ENCODE measurements at regions not wholly inside any gene's neighbourhood (a gene's known extent, or its start where the extent isn't known, plus 50 kb on each side); places are given as distances from the start of the nearest gene placed in this dataset.

GRCh38 chr9:13017260-13017659 lies 242.4 kb downstream of the LURAP1L start:
- Histone ChIP-seq H3F3A (ENCODE audit: insufficient read depth, low read length, poor library complexity, severe bottlenecking) (no peaks in the 10 kb centered on the region), H3K9ac (ENCODE audit: low read length) (no peak overlapping the region), H3K9me3 (ENCODE audit: low read length) (no peaks in the 10 kb centered on the region), H3K4me2 (ENCODE audit: low read length) (no peak overlapping the region), H3K27ac (ENCODE audit: low read length) (no peak overlapping the region), H3K79me2 (replicated peaks; ENCODE audit: insufficient read depth, low read length) (no peaks in the 10 kb centered on the region), H4K20me1 (ENCODE audit: insufficient read depth) (no peaks in the 10 kb centered on the region), H3K4me3 (ENCODE audit: low read length) (no peak overlapping the region), H3K36me3 (ENCODE audit: insufficient read depth, low read length) (no peaks in the 10 kb centered on the region), H3K9me2 (ENCODE audit: insufficient read depth, low read length) (no peaks in the 10 kb centered on the region), H2AFZ (ENCODE audit: low read depth, low read length) (no peak overlapping the region), H3K27me3 (ENCODE audit: insufficient read depth, low read depth, low read length) (no peaks in the 10 kb centered on the region)
- no peak for TF ChIP-seq EZH2 (IDR thresholded peaks at IDR 0.05; ENCODE audit: borderline replicate concordance, insufficient read depth, low read length, poor library complexity, severe bottlenecking)

- no peak for TF ChIP-seq CTCF (IDR thresholded peaks at IDR 0.05; ENCODE audit: poor library complexity, severe bottlenecking)
- TF ChIP-seq RAD21 (conservative IDR thresholded peaks at IDR 0.05): no peak
- TF ChIP-seq, protein P1, sequence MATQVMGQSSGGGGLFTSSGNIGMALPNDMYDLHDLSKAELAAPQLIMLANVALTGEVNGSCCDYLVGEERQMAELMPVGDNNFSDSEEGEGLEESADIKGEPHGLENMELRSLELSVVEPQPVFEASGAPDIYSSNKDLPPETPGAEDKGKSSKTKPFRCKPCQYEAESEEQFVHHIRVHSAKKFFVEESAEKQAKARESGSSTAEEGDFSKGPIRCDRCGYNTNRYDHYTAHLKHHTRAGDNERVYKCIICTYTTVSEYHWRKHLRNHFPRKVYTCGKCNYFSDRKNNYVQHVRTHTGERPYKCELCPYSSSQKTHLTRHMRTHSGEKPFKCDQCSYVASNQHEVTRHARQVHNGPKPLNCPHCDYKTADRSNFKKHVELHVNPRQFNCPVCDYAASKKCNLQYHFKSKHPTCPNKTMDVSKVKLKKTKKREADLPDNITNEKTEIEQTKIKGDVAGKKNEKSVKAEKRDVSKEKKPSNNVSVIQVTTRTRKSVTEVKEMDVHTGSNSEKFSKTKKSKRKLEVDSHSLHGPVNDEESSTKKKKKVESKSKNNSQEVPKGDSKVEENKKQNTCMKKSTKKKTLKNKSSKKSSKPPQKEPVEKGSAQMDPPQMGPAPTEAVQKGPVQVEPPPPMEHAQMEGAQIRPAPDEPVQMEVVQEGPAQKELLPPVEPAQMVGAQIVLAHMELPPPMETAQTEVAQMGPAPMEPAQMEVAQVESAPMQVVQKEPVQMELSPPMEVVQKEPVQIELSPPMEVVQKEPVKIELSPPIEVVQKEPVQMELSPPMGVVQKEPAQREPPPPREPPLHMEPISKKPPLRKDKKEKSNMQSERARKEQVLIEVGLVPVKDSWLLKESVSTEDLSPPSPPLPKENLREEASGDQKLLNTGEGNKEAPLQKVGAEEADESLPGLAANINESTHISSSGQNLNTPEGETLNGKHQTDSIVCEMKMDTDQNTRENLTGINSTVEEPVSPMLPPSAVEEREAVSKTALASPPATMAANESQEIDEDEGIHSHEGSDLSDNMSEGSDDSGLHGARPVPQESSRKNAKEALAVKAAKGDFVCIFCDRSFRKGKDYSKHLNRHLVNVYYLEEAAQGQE (IDR thresholded peaks at IDR 0.05; ENCODE audit: borderline replicate concordance): no peak
- TF ChIP-seq SMC3 (conservative IDR thresholded peaks at IDR 0.05; ENCODE audit: poor library complexity): no peak
- TF ChIP-seq EZH2 (IDR thresholded peaks at IDR 0.05; ENCODE audit: borderline replicate concordance, insufficient read depth, low read length, poor library complexity, severe bottlenecking): no peak
- no peak for TF ChIP-seq POLR2AphosphoS5 (IDR thresholded peaks at IDR 0.05)
- Histone ChIP-seq H3F3A (ENCODE audit: insufficient read depth, low read length, poor library complexity, severe bottlenecking) (no peaks in the 10 kb centered on the region), H3K79me2 (replicated peaks; ENCODE audit: insufficient read depth, low read length) (no peaks in the 10 kb centered on the region), H3K36me3 (ENCODE audit: insufficient read depth, low read length) (no peaks in the 10 kb centered on the region), H3K4me3 (ENCODE audit: low read length) (no peak overlapping the region), H3K27ac (ENCODE audit: low read length) (no peak overlapping the region), H2AFZ (ENCODE audit: low read depth, low read length) (no peak overlapping the region), H3K27me3 (ENCODE audit: insufficient read depth, low read depth, low read length) (no peaks in the 10 kb centered on the region), H4K20me1 (ENCODE audit: insufficient read depth) (no peaks in the 10 kb centered on the region), H3K9ac (ENCODE audit: low read length) (no peak overlapping the region), H3K9me2 (ENCODE audit: insufficient read depth, low read length) (no peaks in the 10 kb centered on the region), H3K9me3 (ENCODE audit: low read length) (no peaks in the 10 kb centered on the region), H3K4me2 (ENCODE audit: low read length) (no peak overlapping the region)
These were observed 245.6 kb downstream of the LURAP1L start for GRCh38 chr9:13020146-13021040.

DNA sequence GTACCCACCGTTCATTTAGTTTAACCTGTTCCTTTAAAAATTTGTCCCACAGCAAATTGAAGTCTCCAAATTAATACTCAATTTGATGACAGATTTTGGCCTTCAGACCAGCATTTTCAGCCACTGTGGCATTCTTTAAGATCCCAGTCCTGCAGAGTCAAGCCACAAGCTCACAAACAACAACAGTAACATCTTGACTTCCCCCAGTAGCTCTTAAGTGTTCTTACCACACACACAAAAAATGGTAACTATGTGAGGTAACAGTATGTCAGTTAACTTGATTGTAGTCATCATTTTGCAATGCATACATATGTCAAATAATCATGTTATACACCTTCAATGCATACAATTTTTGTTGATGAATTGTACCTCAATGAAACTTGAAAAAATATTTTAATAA lies 247.9 kb downstream of the LURAP1L start:
- H3K9me3 ChIP-seq (ENCODE audit: low read length): no peaks in the 10 kb centered on the region
- H2AFZ ChIP-seq (ENCODE audit: low read depth, low read length): no peak overlapping the region
- no peaks in the 10 kb centered on the region for H3K79me2 ChIP-seq (replicated peaks; ENCODE audit: insufficient read depth, low read length)
- H3K9ac ChIP-seq (ENCODE audit: low read length): no peak overlapping the region
- no peaks in the 10 kb centered on the region for H3F3A ChIP-seq (ENCODE audit: insufficient read depth, low read length, poor library complexity, severe bottlenecking)
- H3K9me2 ChIP-seq (ENCODE audit: insufficient read depth, low read length): no peaks in the 10 kb centered on the region
- no peak for TF ChIP-seq MXI1 (conservative IDR thresholded peaks at IDR 0.05; ENCODE audit: poor library complexity, severe bottlenecking)
- TF ChIP-seq EP300 (conservative IDR thresholded peaks at IDR 0.05; ENCODE audit: poor library complexity, severe bottlenecking): no peak
- TF ChIP-seq TAF1 (IDR thresholded peaks at IDR 0.05; ENCODE audit: low read depth): no peak
- TF ChIP-seq CTCF (IDR thresholded peaks at IDR 0.05; ENCODE audit: poor library complexity, severe bottlenecking): no peak
- TF ChIP-seq POLR2AphosphoS5 (IDR thresholded peaks at IDR 0.05): no peak
- no peak for TF ChIP-seq SMC3 (conservative IDR thresholded peaks at IDR 0.05; ENCODE audit: poor library complexity)
- TF ChIP-seq, protein P1 (IDR thresholded peaks at IDR 0.05; ENCODE audit: borderline replicate concordance): no peak
- no peak for TF ChIP-seq RAD21 (conservative IDR thresholded peaks at IDR 0.05)
- no peak for TF ChIP-seq EZH2 (IDR thresholded peaks at IDR 0.05; ENCODE audit: borderline replicate concordance, insufficient read depth, low read length, poor library complexity, severe bottlenecking)
- no peaks in the 10 kb centered on the region for H4K20me1 ChIP-seq (ENCODE audit: insufficient read depth)
- no peak overlapping the region for H3K27ac ChIP-seq (ENCODE audit: low read length)
- no peak overlapping the region for H3K4me2 ChIP-seq (ENCODE audit: low read length)
- no peaks in the 10 kb centered on the region for H3K27me3 ChIP-seq (ENCODE audit: insufficient read depth, low read depth, low read length)
- H3K36me3 ChIP-seq (ENCODE audit: insufficient read depth, low read length): no peaks in the 10 kb centered on the region
- H3K4me3 ChIP-seq (ENCODE audit: low read length): no peak overlapping the region

All from neural cell (in vitro differentiated cells).